ENCODE measurements at regions not wholly inside any gene's neighbourhood (a gene's known extent, or its start where the extent isn't known, plus 50 kb on each side); places are given as distances from the start of the nearest gene placed in this dataset.

DNA sequence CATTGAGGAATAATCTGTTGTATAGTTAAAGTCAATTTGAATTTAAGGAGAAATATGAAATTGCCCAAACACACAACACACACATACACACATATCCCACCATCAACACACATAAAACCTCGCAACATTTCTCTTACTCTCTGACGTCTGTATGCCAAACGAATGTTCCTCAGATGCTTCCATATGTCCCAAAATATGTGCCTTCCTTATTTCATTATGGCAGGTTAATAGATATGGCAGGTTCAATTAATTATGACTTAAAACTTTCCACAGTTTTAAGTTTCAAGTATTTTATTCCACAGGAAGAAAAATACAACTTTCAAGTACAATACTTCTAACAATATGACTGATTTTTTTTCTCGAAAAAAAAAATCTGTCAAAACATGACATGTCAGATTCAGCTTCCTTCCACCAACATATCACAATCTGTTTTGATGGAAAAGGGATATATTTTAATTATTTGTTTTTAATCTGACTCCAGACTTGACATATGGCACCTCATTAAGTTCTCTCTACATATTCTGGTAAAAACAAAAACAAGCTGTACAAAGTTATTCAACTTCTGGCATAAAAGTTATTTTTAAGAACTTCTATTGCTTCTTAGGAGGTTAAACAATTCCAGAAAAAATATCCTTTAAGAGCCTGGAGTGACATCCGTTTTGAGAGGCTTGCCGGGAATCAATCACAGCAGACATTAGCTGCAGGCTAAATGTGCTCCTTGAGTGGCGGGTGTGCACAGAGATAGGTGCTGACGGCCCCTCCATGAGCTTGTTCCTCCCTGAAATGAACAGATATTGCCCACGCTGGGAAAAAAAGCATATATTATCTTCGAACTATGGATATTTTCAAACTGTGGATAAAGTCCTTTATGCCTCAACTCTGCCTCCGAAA lies 812.7 kb downstream of the DCDC2C start:
- no peak for DNase-seq (ENCODE audit: low read depth, low spot score)
- no peak overlapping the region for H3K4me3 ChIP-seq (ENCODE audit: low read length)

DNA sequence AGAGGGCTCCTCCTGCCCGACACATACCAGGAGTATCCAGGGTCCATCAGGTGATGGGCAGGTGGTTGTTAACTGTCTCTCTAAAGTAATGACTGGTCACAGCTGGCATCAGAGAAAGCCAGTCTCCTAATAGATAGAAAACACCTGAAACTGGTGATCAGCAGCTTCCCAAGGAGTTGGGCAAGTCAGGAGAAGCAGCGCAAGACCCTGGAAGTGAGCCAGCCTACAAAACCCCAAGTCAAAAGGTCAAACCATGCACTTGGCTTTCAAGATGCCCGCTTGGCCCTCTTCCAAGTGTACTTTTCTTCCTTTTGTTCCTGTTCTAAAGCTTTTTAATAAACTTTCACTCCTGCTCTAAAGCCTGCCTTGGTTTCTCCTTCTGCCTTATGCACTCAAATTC lies 815.2 kb downstream of the DCDC2C start:
- no peak for DNase-seq (ENCODE audit: low read depth, low spot score)

GRCh38 chr2:4522498-4523421 lies 819.4 kb downstream of the DCDC2C start:
- H3K4me3 ChIP-seq (ENCODE audit: low read length), result no peak overlapping the region
- no peak for DNase-seq (ENCODE audit: low read depth, low spot score)

More for the DNA sequence above, 815.2 kb downstream of the DCDC2C start:
- H3K4me3 ChIP-seq (ENCODE audit: low read length), result no peak overlapping the region

- H3K4me3 ChIP-seq (ENCODE audit: low read length), result no peak overlapping the region
- DNase-seq (ENCODE audit: low read depth, low spot score), result no peak
Measured at GRCh38 chr2:4527416-4527815, 824.0 kb downstream of the DCDC2C start.

GRCh38 chr2:4528246-4528645 lies 824.9 kb downstream of the DCDC2C start:
- no peak overlapping the region for H3K4me3 ChIP-seq (ENCODE audit: low read length)
- no peak for DNase-seq (ENCODE audit: low read depth, low spot score)

DNA sequence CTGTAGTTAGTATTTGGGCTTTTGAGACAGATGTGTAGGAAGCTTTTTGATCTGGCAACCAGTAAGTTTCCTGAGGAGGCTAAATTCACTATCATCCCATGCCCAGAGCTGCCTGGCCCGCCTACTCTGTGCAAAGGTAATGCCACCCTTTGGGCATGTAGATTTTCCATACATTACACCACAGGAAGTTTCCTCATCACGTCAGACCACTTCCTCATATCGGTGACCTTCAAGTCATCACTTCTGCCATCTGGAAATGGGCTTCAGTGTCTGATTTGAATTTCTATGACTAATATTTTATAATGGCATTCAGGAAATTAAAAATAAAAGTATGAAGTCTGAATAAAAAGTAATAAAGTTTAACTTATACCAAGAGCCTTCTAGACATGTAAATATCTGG lies 825.4 kb downstream of the DCDC2C start:
- H3K4me3 ChIP-seq (ENCODE audit: low read length), result no peak overlapping the region
- DNase-seq (ENCODE audit: low read depth, low spot score), result no peak

DNA sequence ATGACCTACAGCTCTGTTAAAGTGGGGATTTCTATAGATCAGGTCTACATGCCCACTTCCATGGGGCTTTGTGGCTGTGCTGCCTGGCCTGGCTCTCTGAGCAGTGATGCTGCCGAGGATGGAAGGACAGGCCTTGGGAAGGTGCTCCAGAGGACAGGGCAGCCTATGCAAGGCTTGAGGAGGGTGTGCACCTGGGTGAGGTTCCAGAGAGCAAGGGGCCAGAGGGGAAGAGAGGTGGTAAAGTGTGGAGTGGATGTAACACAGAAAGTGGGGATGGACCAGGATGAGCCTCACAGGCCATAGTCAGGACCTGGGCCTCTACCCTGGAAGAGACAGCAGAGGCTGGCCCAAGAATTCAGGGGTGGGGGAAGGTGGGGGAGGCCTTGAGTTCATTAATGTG lies 826.4 kb downstream of the DCDC2C start:
- DNase-seq (ENCODE audit: low read depth, low spot score), result no peak
- no peak overlapping the region for H3K4me3 ChIP-seq (ENCODE audit: low read length)

- DNase-seq (ENCODE audit: low read depth, low spot score), result no peak
- no peak overlapping the region for H3K4me3 ChIP-seq (ENCODE audit: low read length)
Measured at GRCh38 chr2:4530231-4530630, 826.9 kb downstream of the DCDC2C start.

GRCh38 chr2:4533806-4534205 lies 830.4 kb downstream of the DCDC2C start:
- H3K4me3 ChIP-seq (ENCODE audit: low read length), result no peak overlapping the region
- DNase-seq (ENCODE audit: low read depth, low spot score), result no peak

DNA sequence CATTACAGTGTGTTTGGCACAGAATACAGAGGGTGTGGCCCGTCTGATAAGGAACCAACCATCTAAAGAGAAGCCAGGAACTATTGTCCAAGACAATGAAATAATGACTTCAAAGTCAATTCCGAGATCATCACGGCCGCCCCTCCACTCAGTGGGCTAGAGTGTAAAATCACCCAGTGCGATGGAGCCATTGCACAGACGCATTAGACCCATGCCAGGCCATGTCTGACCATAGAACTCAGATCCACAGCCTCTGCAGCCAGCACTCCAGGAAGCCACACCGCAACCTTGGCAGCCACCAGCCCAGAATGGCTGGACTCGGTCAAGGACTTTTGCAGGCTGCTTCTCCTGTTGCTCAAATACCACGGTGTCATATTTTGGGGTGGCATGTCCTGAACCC lies 835.7 kb downstream of the DCDC2C start:
- no peak for DNase-seq (ENCODE audit: low read depth, low spot score)
- H3K4me3 ChIP-seq (ENCODE audit: low read length), result no peak overlapping the region

DNA sequence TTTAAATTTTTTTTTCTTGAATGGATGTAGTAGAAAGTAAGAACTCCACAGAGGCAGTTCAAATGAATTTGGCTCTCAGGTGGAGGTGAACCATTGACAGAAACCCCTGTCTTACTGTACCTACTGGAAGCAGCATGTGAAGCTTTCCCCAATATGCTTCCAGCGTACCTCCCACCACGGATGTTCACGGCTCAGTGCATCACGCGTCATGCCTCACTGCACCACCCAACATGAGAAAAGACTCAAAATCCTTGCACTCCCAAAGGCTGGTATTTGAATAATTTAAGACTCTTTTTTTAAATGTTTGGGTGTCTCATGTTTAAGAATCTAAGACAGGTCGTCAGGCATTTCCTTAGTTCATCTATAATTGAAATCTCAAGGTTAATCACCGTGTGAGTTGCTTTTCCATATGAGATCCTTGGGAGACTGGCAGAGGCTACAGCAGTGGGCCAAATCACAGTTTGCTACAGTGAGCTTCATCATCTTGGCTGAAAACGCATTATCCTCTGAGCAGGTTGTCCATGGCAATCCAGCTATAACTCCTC lies 846.4 kb downstream of the DCDC2C start:
- H3K4me3 ChIP-seq (ENCODE audit: low read length), result no peak overlapping the region
- DNase-seq (ENCODE audit: low read depth, low spot score), result no peak

- no peak for DNase-seq (ENCODE audit: low read depth, low spot score)
Measured at GRCh38 chr2:4551691-4552474, 848.5 kb downstream of the DCDC2C start.

GRCh38 chr2:4553241-4553640 lies 849.9 kb downstream of the DCDC2C start:
- H3K4me3 ChIP-seq (ENCODE audit: low read length), result no peak overlapping the region
- DNase-seq (ENCODE audit: low read depth, low spot score), result no peak

More at GRCh38 chr2:4551691-4552474, 848.5 kb downstream of the DCDC2C start:
- no peak overlapping the region for H3K4me3 ChIP-seq (ENCODE audit: low read length)

DNA sequence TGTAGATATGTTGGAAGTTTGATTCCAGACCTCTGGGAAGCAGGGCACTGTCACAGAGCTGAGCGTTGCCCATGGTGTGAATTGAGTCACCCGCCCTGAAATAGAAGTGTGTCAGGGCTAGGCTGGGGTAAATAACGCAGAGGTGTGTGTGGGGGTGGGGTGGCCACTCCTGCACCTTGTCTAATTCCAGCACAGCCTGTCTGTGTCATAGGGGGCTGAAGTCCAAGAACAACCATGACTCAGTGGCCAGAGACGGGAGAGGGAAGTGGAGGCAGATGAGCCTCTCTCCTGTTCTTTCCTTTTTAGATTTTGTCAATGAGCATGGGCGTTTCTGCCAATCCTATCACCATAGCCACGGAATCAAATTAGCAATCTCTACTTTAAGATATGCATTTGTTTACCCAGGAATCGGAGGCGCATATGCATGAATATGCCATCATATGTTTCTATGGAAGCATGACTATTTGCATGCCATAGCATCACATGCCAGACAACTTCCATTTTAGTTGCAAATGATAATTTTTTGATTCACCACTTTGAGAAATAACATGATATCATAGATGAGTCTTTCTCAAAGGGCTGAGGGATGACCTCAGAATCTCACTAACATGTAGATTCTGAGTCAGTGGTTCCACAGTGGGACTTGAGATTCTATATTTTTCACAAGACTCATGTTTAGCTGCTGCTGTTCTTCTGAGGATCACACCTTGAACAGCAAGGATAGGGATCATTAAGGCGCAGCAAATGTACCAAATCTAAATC lies 852.9 kb downstream of the DCDC2C start:
- DNase-seq (ENCODE audit: low read depth, low spot score), result no peak
- H3K4me3 ChIP-seq (ENCODE audit: low read length), result no peak overlapping the region

- no peak overlapping the region for H3K4me3 ChIP-seq (ENCODE audit: low read length)
Measured at GRCh38 chr2:4561196-4561595, 857.8 kb downstream of the DCDC2C start.

GRCh38 chr2:4576075-4576474 lies 872.7 kb downstream of the DCDC2C start:
- DNase-seq (ENCODE audit: low read depth, low spot score), result no peak
- no peak overlapping the region for H3K4me3 ChIP-seq (ENCODE audit: low read length)

More at GRCh38 chr2:4561196-4561595, 857.8 kb downstream of the DCDC2C start:
- DNase-seq (ENCODE audit: low read depth, low spot score), result no peak

DNA sequence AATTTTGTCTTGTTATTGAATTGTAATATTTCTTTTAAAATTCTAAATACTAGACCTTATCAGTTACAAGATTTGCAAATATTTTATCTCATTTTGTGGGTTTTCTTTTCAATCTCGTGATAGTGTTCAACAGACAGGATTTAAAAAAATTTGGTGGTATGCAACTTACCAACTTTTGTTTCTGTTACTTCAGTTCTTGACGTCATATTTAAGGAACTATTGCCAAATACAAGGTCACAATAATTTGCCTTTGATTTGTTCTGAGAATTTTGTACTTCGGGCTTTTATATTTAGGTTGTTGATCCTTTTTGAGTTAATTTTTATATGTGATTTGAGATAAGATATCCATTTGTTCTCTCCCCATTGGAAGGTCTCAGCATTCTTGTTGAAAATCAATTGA lies 876.6 kb downstream of the DCDC2C start:
- no peak overlapping the region for H3K4me3 ChIP-seq (ENCODE audit: low read length)
- DNase-seq (ENCODE audit: low read depth, low spot score), result no peak

- no peak overlapping the region for H3K4me3 ChIP-seq (ENCODE audit: low read length)
- no peak for DNase-seq (ENCODE audit: low read depth, low spot score)
Measured at GRCh38 chr2:4585057-4585635, 881.8 kb downstream of the DCDC2C start.

Measured in Jurkat, Clone E6-1 (cell line).